GM23338 (cell line): ENCODE measurements at regions not wholly inside any gene's neighbourhood (a gene's known extent, or its start where the extent isn't known, plus 50 kb on each side); places are given as distances from the start of the nearest gene placed in this dataset.

Source experiments
- ATAC-seq: fragments of 200-7000 bp; cut with Tn5 transposase; 3 replicates; pipeline ENCODE4 v1.9.1; 2020
- DNase-seq: peaks from one replicate; pipeline ENCODE4 v3.0.0-alpha.2; 2015; ENCODE audit warnings: low spot score
- H2AFZ ChIP-seq: fragments of 200-600 bp; sonication (generic); 2 replicates; pipeline ENCODE4 v1.8.0; 2016; ENCODE audit warnings: antibody characterized with exemption, mild to moderate bottlenecking, moderate library complexity
- H3F3A ChIP-seq: fragments of 200-600 bp; sonication (generic); replicated peaks from 2 replicates; pipeline ENCODE4 v1.8.0; 2017; ENCODE audit warnings: antibody characterized with exemption, mixed run types, low read depth
- H3K27ac ChIP-seq: fragments of 200-600 bp; sonication (generic); 2 replicates; pipeline ENCODE4 v1.6.1; 2016; ENCODE audit warnings: low read depth
- H3K27me3 ChIP-seq: fragments of 200-600 bp; sonication (generic); 2 replicates; pipeline ENCODE4 v1.8.0; 2016; ENCODE audit warnings: mild to moderate bottlenecking, mixed run types, moderate library complexity; ENCODE audit not compliant: insufficient read depth
- H3K36me3 ChIP-seq: fragments of 200-600 bp; sonication (generic); 2 replicates; pipeline ENCODE4 v1.8.0; 2016; ENCODE audit warnings: mild to moderate bottlenecking; ENCODE audit not compliant: insufficient read depth
- H3K4me1 ChIP-seq: fragments of 200-600 bp; sonication (generic); 2 replicates; pipeline ENCODE4 v1.8.0; 2016; ENCODE audit warnings: mild to moderate bottlenecking, moderate library complexity; ENCODE audit not compliant: insufficient read depth
- H3K4me2 ChIP-seq: fragments of 200-600 bp; sonication (generic); 2 replicates; pipeline ENCODE4 v1.7.1; 2017; ENCODE audit warnings: mixed run types
- H3K4me3 ChIP-seq: fragments of 200-600 bp; sonication (generic); 2 replicates; pipeline ENCODE4 v1.6.1; 2016; ENCODE audit warnings: mixed run types
- H3K79me2 ChIP-seq: fragments of 200-600 bp; sonication (generic); replicated peaks from 2 replicates; pipeline ENCODE4 v1.8.0; 2017; ENCODE audit warnings: mild to moderate bottlenecking; ENCODE audit not compliant: insufficient read depth
- H3K9me2 ChIP-seq: fragments of 200-600 bp; sonication (generic); 2 replicates; pipeline ENCODE4 v1.8.0; 2017; ENCODE audit not compliant: insufficient read depth
- H4K20me1 ChIP-seq: fragments of 200-600 bp; sonication (generic); replicated peaks from 2 replicates; pipeline ENCODE4 v1.8.0; 2017; ENCODE audit warnings: mild to moderate bottlenecking; ENCODE audit not compliant: insufficient read depth
- H3K27ac Mint-ChIP-seq: 2 replicates; pipeline ENCODE4 v1.8.0; 2020; ENCODE audit warnings: inconsistent platforms, mild to moderate bottlenecking, moderate library complexity, mixed read lengths
- H3K27me3 Mint-ChIP-seq: 3 replicates; pipeline ENCODE4 v1.8.0; 2022; ENCODE audit warnings: low read depth, mild to moderate bottlenecking, moderate library complexity, mixed read lengths, inconsistent platforms; ENCODE audit not compliant: insufficient read depth, poor library complexity
- H3K36me3 Mint-ChIP-seq: 3 replicates; pipeline ENCODE4 v1.8.0; 2021; ENCODE audit warnings: low read depth, mild to moderate bottlenecking, inconsistent platforms, moderate library complexity, mixed read lengths
- H3K4me1 Mint-ChIP-seq: 3 replicates; pipeline ENCODE4 v1.8.0; 2020; ENCODE audit warnings: mild to moderate bottlenecking, inconsistent platforms, mixed read lengths
- H3K4me3 Mint-ChIP-seq: 3 replicates; pipeline ENCODE4 v1.8.0; 2021; ENCODE audit warnings: moderate library complexity, mild to moderate bottlenecking, inconsistent platforms, mixed read lengths
- H3K9me3 Mint-ChIP-seq: 3 replicates; pipeline ENCODE4 v1.8.0; 2020; ENCODE audit warnings: moderate library complexity, mild to moderate bottlenecking, inconsistent platforms, mixed read lengths
- CREB1 ChIP-seq: fragments of 250-450 bp; sonication (Bioruptor Pico); IDR thresholded peaks from 2 replicates; pipeline ENCODE4 v1.5.0; 2020; ENCODE audit warnings: low read depth, mild to moderate bottlenecking, moderate library complexity
- EZH2 ChIP-seq: fragments of 200-600 bp; sonication (generic); IDR thresholded peaks from one replicate; pipeline ENCODE4 v1.8.0; 2017; ENCODE audit warnings: antibody characterized with exemption, mild to moderate bottlenecking, low read depth; ENCODE audit not compliant: unreplicated experiment
- EZH2phosphoT487 ChIP-seq: fragments of 200-600 bp; sonication (generic); IDR thresholded peaks from one replicate; pipeline ENCODE4 v1.8.1; 2018; ENCODE audit warnings: antibody characterized with exemption; ENCODE audit not compliant: unreplicated experiment
- JUNB ChIP-seq: IDR thresholded peaks from one replicate; pipeline ENCODE4 v1.6.1; 2016; ENCODE audit warnings: antibody characterized with exemption; ENCODE audit not compliant: unreplicated experiment
- NANOG ChIP-seq: IDR thresholded peaks from 2 replicates; pipeline ENCODE4 v1.6.1; 2016; ENCODE audit warnings: antibody characterized with exemption, borderline replicate concordance
- POLR2AphosphoS5 ChIP-seq: IDR thresholded peaks from 2 replicates; pipeline ENCODE4 v1.6.1; 2016; ENCODE audit warnings: antibody characterized with exemption, low read depth
- STAT1 ChIP-seq: IDR thresholded peaks from one replicate; pipeline ENCODE4 v1.6.1; 2016; ENCODE audit warnings: antibody characterized with exemption; ENCODE audit not compliant: unreplicated experiment
- ZNF114 ChIP-seq: fragments of 250-450 bp; sonication (Bioruptor Pico); IDR thresholded peaks from 2 replicates; pipeline ENCODE4 v1.5.0; 2020; ENCODE audit warnings: mild to moderate bottlenecking, moderate library complexity
- ZNF331 ChIP-seq: fragments of 250-450 bp; sonication (Bioruptor Pico); IDR thresholded peaks from 2 replicates; pipeline ENCODE4 v1.5.0; 2020; ENCODE audit warnings: low read depth, mild to moderate bottlenecking, moderate library complexity
- TF ChIP-seq, protein P1 (sequence below): fragments of 250-450 bp; sonication (Bioruptor Pico); IDR thresholded peaks from 2 replicates; pipeline ENCODE4 v1.5.0; 2020; ENCODE audit warnings: mild to moderate bottlenecking, moderate library complexity
- TF ChIP-seq, protein P2 (sequence below): IDR thresholded peaks from 2 replicates; pipeline ENCODE4 v1.6.1; 2016; ENCODE audit warnings: antibody characterized with exemption
- TF ChIP-seq, protein P3 (sequence below): IDR thresholded peaks from one replicate; pipeline ENCODE4 v1.6.1; 2018; ENCODE audit warnings: antibody characterized with exemption; ENCODE audit not compliant: unreplicated experiment

GRCh38 chr6:49052901-49053300, 410.2 kb downstream of the MMUT start:
- Histone ChIP-seq H3F3A (no peaks in the 10 kb centered on the region), H3K9me2 (no peaks in the 10 kb centered on the region), H2AFZ (no peak overlapping the region), H4K20me1 (no peaks in the 10 kb centered on the region), H3K4me3 (no peak overlapping the region), H3K4me1 (peaks cover 17% of the 10 kb centered on the region), H3K36me3 (no peaks in the 10 kb centered on the region; the same call in 1 of the 2 replicates), H3K27ac (no peak overlapping the region), H3K79me2 (no peaks in the 10 kb centered on the region), H3K27me3 (no peaks in the 10 kb centered on the region), H3K4me2 (no peak overlapping the region)
- no peak for ATAC-seq
- Mint-ChIP-seq H3K9me3 (peaks cover 12% of the 10 kb centered on the region), H3K4me3 (no peak overlapping the region), H3K27ac (no peak overlapping the region), H3K27me3 (no peaks in the 10 kb centered on the region), H3K36me3 (peaks cover 8% of the 10 kb centered on the region; the same call in 2 of the 3 replicates), H3K4me1 (peaks cover 14% of the 10 kb centered on the region)
- no peak for DNase-seq
- TF ChIP-seq, protein P1, sequence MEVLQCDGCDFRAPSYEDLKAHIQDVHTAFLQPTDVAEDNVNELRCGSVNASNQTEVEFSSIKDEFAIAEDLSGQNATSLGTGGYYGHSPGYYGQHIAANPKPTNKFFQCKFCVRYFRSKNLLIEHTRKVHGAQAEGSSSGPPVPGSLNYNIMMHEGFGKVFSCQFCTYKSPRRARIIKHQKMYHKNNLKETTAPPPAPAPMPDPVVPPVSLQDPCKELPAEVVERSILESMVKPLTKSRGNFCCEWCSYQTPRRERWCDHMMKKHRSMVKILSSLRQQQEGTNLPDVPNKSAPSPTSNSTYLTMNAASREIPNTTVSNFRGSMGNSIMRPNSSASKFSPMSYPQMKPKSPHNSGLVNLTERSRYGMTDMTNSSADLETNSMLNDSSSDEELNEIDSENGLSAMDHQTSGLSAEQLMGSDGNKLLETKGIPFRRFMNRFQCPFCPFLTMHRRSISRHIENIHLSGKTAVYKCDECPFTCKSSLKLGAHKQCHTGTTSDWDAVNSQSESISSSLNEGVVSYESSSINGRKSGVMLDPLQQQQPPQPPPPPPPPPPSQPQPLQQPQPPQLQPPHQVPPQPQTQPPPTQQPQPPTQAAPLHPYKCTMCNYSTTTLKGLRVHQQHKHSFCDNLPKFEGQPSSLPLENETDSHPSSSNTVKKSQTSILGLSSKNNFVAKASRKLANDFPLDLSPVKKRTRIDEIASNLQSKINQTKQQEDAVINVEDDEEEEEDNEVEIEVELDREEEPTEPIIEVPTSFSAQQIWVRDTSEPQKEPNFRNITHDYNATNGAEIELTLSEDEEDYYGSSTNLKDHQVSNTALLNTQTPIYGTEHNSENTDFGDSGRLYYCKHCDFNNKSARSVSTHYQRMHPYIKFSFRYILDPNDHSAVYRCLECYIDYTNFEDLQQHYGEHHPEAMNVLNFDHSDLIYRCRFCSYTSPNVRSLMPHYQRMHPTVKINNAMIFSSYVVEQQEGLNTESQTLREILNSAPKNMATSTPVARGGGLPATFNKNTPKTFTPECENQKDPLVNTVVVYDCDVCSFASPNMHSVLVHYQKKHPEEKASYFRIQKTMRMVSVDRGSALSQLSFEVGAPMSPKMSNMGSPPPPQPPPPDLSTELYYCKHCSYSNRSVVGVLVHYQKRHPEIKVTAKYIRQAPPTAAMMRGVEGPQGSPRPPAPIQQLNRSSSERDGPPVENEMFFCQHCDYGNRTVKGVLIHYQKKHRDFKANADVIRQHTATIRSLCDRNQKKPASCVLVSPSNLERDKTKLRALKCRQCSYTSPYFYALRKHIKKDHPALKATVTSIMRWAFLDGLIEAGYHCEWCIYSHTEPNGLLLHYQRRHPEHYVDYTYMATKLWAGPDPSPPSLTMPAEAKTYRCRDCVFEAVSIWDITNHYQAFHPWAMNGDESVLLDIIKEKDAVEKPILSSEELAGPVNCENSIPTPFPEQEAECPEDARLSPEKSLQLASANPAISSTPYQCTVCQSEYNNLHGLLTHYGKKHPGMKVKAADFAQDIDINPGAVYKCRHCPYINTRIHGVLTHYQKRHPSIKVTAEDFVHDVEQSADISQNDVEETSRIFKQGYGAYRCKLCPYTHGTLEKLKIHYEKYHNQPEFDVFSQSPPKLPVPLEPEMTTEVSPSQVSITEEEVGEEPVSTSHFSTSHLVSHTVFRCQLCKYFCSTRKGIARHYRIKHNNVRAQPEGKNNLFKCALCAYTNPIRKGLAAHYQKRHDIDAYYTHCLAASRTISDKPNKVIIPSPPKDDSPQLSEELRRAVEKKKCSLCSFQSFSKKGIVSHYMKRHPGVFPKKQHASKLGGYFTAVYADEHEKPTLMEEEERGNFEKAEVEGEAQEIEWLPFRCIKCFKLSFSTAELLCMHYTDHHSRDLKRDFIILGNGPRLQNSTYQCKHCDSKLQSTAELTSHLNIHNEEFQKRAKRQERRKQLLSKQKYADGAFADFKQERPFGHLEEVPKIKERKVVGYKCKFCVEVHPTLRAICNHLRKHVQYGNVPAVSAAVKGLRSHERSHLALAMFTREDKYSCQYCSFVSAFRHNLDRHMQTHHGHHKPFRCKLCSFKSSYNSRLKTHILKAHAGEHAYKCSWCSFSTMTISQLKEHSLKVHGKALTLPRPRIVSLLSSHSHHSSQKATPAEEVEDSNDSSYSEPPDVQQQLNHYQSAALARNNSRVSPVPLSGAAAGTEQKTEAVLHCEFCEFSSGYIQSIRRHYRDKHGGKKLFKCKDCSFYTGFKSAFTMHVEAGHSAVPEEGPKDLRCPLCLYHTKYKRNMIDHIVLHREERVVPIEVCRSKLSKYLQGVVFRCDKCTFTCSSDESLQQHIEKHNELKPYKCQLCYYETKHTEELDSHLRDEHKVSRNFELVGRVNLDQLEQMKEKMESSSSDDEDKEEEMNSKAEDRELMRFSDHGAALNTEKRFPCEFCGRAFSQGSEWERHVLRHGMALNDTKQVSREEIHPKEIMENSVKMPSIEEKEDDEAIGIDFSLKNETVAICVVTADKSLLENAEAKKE (CRISPR knock-in tag), result no peak
- TF ChIP-seq ZNF331 (no peak), EZH2phosphoT487 (no peak), CREB1 (CRISPR knock-in tag) (no peak), POLR2AphosphoS5 (no peak), JUNB (no peak), ZNF114 (CRISPR knock-in tag) (no peak)

GRCh38 chr6:49051281-49051680, 411.8 kb downstream of the MMUT start:
- no peaks in the 10 kb centered on the region for H3K9me3 Mint-ChIP-seq
- TF ChIP-seq, protein P2, sequence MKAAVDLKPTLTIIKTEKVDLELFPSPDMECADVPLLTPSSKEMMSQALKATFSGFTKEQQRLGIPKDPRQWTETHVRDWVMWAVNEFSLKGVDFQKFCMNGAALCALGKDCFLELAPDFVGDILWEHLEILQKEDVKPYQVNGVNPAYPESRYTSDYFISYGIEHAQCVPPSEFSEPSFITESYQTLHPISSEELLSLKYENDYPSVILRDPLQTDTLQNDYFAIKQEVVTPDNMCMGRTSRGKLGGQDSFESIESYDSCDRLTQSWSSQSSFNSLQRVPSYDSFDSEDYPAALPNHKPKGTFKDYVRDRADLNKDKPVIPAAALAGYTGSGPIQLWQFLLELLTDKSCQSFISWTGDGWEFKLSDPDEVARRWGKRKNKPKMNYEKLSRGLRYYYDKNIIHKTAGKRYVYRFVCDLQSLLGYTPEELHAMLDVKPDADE, result no peak
- TF ChIP-seq STAT1, result no peak
- TF ChIP-seq, protein P3, sequence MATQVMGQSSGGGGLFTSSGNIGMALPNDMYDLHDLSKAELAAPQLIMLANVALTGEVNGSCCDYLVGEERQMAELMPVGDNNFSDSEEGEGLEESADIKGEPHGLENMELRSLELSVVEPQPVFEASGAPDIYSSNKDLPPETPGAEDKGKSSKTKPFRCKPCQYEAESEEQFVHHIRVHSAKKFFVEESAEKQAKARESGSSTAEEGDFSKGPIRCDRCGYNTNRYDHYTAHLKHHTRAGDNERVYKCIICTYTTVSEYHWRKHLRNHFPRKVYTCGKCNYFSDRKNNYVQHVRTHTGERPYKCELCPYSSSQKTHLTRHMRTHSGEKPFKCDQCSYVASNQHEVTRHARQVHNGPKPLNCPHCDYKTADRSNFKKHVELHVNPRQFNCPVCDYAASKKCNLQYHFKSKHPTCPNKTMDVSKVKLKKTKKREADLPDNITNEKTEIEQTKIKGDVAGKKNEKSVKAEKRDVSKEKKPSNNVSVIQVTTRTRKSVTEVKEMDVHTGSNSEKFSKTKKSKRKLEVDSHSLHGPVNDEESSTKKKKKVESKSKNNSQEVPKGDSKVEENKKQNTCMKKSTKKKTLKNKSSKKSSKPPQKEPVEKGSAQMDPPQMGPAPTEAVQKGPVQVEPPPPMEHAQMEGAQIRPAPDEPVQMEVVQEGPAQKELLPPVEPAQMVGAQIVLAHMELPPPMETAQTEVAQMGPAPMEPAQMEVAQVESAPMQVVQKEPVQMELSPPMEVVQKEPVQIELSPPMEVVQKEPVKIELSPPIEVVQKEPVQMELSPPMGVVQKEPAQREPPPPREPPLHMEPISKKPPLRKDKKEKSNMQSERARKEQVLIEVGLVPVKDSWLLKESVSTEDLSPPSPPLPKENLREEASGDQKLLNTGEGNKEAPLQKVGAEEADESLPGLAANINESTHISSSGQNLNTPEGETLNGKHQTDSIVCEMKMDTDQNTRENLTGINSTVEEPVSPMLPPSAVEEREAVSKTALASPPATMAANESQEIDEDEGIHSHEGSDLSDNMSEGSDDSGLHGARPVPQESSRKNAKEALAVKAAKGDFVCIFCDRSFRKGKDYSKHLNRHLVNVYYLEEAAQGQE, result no peak
- no peak for TF ChIP-seq JUNB
- TF ChIP-seq EZH2, result no peak
- no peak for TF ChIP-seq CREB1 (CRISPR knock-in tag)
- no peak for TF ChIP-seq POLR2AphosphoS5
- no peak for TF ChIP-seq NANOG
- no peak for TF ChIP-seq ZNF331
- TF ChIP-seq ZNF114 (CRISPR knock-in tag), result no peak

More at GRCh38 chr6:49051281-49051680, 411.8 kb downstream of the MMUT start:
- Histone ChIP-seq H2AFZ (no peak overlapping the region), H3K79me2 (no peaks in the 10 kb centered on the region), H4K20me1 (no peaks in the 10 kb centered on the region), H3K4me2 (no peak overlapping the region), H3K27me3 (no peaks in the 10 kb centered on the region), H3K4me3 (no peak overlapping the region), H3K36me3 (no peaks in the 10 kb centered on the region), H3K9me2 (no peaks in the 10 kb centered on the region), H3F3A (no peaks in the 10 kb centered on the region), H3K4me1 (peaks cover 17% of the 10 kb centered on the region), H3K27ac (no peak overlapping the region)
- Mint-ChIP-seq H3K36me3 (no peaks in the 10 kb centered on the region), H3K27me3 (no peaks in the 10 kb centered on the region), H3K4me1 (peaks cover 14% of the 10 kb centered on the region), H3K4me3 (no peak overlapping the region), H3K27ac (no peak overlapping the region)
- DNase-seq (no peak), ATAC-seq (no peak)
